ENCODE measurements at regions not wholly inside any gene's neighbourhood (a gene's known extent, or its start where the extent isn't known, plus 50 kb on each side); places are given as distances from the start of the nearest gene placed in this dataset.

- no peak for ATAC-seq
- Histone ChIP-seq H3K36me3 (ENCODE audit: low read depth) (no peaks in the 10 kb centered on the region), H3K4me3 (no peak overlapping the region), H3K9me3 (no peaks in the 10 kb centered on the region), H3K4me1 (ENCODE audit: low read depth) (no peaks in the 10 kb centered on the region)
- DNase-seq = no peak
- TF ChIP-seq CTCF (IDR thresholded peaks at IDR 0.05) = no peak
- intact Hi-C loops (cut with DNase I, micrococcal nuclease) = no loop called here
Measured at GRCh38 chr2:152858594-152859265, 140.3 kb downstream of the ARL6IP6 start.

GRCh38 chr2:152846697-152847470 is 128.5 kb downstream of the ARL6IP6 start:
- H3K36me3 ChIP-seq (ENCODE audit: low read depth) = no peaks in the 10 kb centered on the region
- no peaks in the 10 kb centered on the region for H3K9me3 ChIP-seq
- no peak for ATAC-seq
- no peak for DNase-seq
- intact Hi-C loops (cut with DNase I, micrococcal nuclease) = no loop called here
- no peaks in the 10 kb centered on the region for H3K4me1 ChIP-seq (ENCODE audit: low read depth)
- H3K4me3 ChIP-seq = no peak overlapping the region
- TF ChIP-seq CTCF (IDR thresholded peaks at IDR 0.05) = no peak

GRCh38 chr2:152835674-152836073 is 117.3 kb downstream of the ARL6IP6 start:
- no peak for TF ChIP-seq CTCF (IDR thresholded peaks at IDR 0.05)
- Histone ChIP-seq H3K4me3 (no peak overlapping the region), H3K9me3 (no peaks in the 10 kb centered on the region), H3K36me3 (ENCODE audit: low read depth) (no peaks in the 10 kb centered on the region), H3K4me1 (ENCODE audit: low read depth) (no peaks in the 10 kb centered on the region)
- intact Hi-C loops (cut with DNase I, micrococcal nuclease) = no loop called here
- DNase-seq = no peak
- ATAC-seq = no peak

GRCh38 chr2:152827944-152828343 is 109.5 kb downstream of the ARL6IP6 start:
- ATAC-seq (no peak), DNase-seq (no peak)
- intact Hi-C loops (cut with DNase I, micrococcal nuclease) = no loop called here
- H3K4me3 ChIP-seq = no peak overlapping the region
- no peak for TF ChIP-seq CTCF (IDR thresholded peaks at IDR 0.05)
- no peaks in the 10 kb centered on the region for H3K9me3 ChIP-seq
- H3K4me1 ChIP-seq (ENCODE audit: low read depth) = no peaks in the 10 kb centered on the region
- H3K36me3 ChIP-seq (ENCODE audit: low read depth) = no peaks in the 10 kb centered on the region

GRCh38 chr2:152826581-152827279 is 108.3 kb downstream of the ARL6IP6 start:
- H3K4me3 ChIP-seq = no peak overlapping the region
- DNase-seq (no peak), ATAC-seq (no peak)
- no peak for TF ChIP-seq CTCF (IDR thresholded peaks at IDR 0.05)
- H3K36me3 ChIP-seq (ENCODE audit: low read depth) = no peaks in the 10 kb centered on the region
- no peaks in the 10 kb centered on the region for H3K4me1 ChIP-seq (ENCODE audit: low read depth)
- intact Hi-C loops (cut with DNase I, micrococcal nuclease) = no loop called here
- no peaks in the 10 kb centered on the region for H3K9me3 ChIP-seq

Data from mucosa of descending colon (tissue), 3 donors.